Activated CD8-positive, alpha-beta memory T cell treated with anti-CD3 and anti-CD28 coated beads for 4 hours (primary cell): ENCODE measurements at regions not wholly inside any gene's neighbourhood (a gene's known extent, or its start where the extent isn't known, plus 50 kb on each side); places are given as distances from the start of the nearest gene placed in this dataset.

ENCODE experiments used
- DNase-seq, 2 donors: peaks; one replicate each; pipeline ENCODE4 v3.0.0-alpha.2; 2020; ENCODE audit warnings: low read depth in 2 of 2

DNA sequence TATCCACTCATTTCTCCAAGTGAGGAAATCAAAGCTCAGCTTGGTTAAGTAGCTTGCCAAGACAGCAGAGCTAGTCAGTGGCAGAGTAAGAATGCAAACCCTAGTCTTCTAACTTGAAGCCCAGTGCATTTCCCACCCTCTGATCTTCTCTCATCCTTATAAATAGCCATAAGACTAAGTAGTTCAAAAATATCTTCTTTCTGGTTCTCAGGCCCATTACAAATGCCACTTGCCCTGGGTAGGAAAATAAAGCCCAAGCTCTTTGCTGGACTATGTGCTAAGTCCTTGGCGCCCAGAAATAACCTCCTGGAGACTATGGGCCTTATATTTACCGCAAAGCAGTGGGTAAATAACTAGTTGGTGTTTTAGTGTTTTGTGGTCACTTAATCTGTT, 505.8 kb downstream of the PLPP3 start:
- DNase-seq = no peak

DNA sequence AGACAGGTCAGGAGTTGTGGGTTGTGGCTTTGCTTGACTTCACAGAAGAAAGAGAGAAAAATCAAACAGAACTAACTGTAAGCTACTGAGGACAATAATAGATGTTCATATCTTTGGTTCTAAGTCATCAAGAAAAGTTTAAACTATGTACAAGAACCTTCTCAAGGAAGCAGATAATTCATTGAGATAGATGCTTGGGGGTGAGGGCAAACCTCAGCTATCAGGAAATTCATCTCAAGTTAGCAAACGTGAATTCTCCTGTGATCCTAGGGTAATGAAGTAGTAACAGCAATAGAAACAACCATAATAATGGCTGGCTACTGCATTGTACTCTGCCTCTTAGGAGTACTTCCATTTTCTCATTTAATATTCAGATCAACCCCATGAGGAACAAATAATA, 506.2 kb downstream of the PLPP3 start:
- DNase-seq = no peak

- DNase-seq = no peak
Observed at GRCh38 chr1:56072310-56072709, 507.1 kb downstream of the PLPP3 start.

- DNase-seq = no peak
Observed at GRCh38 chr1:56071351-56071750, 508.0 kb downstream of the PLPP3 start.

GRCh38 chr1:56070601-56071000, 508.8 kb downstream of the PLPP3 start:
- DNase-seq = no peak

DNA sequence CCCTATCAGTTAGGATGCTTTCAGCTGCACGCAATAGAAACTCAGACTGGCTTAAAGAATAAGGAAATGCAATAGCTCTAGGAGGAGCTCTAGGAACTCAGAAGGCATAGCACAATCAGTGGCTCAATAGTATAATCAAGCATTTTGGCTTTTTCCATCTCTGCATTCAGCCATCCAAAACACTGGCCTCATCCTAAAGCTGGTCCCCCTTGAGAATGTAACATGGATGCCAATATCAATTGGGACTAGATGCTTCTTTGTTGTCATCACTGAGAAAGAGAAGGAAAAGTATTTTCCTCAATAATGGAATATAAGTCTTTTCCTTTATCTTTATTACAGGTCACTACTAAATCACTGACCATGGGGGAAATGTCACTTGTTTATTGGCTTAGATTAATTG, 509.5 kb downstream of the PLPP3 start:
- no peak for DNase-seq

GRCh38 chr1:56068908-56069307, 510.5 kb downstream of the PLPP3 start:
- DNase-seq = no peak

DNA sequence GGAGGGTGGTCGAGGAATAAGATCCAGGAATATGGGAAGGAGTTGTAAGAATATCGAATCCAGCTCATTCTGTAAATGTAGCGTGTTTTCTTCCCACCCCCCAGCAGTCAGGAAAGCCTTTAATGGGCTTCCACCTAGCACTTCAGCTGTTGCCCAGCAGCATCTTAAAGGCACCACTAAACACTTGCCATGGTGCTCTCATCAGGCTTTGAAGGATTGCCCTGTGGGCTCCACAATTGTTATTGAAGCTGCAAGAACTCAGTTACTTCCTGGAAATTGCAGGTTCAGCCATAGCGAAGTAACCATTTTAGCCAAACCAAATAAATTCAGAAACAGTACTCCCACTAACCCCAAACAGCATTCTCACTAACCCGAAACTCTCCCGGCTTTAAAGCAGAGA, 511.2 kb downstream of the PLPP3 start:
- DNase-seq = no peak

DNA sequence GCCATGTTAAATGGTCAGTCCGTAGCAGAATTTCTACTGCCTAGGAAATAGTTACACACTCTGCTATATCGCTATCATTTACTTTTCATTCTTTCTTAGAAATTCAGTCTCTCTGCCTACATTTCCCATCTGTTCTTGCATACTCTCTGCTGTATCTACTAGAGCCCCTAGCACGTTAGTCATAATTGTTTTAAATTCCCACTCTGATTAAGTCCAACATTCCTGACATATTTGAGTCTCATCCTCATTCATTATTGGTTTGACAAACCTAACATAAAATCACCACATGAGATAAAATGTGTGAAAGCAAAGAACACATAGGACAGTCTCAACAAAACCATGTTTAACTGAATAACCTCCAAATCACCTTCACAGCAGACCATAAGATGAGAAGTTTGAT, 513.6 kb downstream of the PLPP3 start:
- DNase-seq = no peak

- no peak for DNase-seq
Observed at GRCh38 chr1:56064705-56065104, 514.7 kb downstream of the PLPP3 start.

DNA sequence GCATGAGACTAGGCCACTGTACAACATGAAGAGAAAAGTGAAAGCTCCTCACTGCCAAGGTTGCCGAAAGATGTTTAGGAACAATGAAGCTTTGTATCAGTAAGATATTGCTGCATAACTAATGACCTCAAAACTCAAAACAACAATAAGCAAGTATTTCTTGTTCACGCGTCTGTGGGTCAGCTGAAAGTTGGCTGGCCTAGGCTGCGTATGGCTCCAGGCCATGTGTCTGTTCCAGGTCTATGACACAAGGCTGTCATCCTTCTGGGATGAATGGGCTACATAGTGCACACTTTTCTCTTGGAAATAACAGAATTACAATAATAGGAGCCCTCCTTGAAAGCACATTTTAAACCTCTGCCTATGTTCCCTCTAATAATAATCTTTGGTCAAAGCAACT, 515.9 kb downstream of the PLPP3 start:
- DNase-seq = no peak

DNA sequence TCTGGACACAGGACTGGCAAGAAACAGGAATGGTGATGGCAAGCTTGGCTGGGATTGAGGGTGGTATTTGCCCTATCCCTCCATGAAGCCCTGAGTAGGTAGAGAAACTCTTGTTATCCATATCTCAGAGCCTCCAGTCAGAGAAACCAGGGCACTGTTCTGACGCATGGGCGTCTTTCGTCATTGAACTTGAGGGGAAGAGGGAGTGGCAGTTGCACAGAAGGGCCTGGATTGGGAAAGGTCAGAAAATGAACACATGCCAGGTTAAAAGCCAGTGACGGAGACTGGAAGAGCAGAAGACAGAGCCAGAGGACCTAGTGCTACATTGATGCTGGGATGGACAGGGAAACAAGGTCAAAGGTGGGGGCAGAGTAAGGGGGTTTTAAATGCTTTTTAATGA, 516.7 kb downstream of the PLPP3 start:
- no peak for DNase-seq

- no peak for DNase-seq
Observed at GRCh38 chr1:56061824-56062223, 517.5 kb downstream of the PLPP3 start.

DNA sequence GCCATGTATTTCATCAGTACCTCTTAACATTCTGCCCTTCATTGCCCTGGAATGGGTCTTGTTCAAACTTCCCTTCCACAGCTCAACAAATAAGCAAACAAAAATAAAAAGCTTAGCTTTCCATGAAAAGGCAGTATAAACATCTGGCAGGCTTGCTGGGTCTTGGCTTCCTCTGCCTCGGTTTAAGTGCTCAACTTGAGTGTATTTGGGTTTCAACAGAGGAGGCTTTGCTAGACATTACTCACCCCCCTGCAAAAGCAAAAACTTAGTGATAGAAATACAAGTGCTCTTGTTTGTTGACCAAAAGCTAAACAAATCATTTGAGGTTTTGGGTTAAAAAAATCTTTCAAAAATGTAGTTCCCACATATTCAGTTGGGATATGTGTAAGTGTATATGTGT, 518.5 kb downstream of the PLPP3 start:
- no peak for DNase-seq

DNA sequence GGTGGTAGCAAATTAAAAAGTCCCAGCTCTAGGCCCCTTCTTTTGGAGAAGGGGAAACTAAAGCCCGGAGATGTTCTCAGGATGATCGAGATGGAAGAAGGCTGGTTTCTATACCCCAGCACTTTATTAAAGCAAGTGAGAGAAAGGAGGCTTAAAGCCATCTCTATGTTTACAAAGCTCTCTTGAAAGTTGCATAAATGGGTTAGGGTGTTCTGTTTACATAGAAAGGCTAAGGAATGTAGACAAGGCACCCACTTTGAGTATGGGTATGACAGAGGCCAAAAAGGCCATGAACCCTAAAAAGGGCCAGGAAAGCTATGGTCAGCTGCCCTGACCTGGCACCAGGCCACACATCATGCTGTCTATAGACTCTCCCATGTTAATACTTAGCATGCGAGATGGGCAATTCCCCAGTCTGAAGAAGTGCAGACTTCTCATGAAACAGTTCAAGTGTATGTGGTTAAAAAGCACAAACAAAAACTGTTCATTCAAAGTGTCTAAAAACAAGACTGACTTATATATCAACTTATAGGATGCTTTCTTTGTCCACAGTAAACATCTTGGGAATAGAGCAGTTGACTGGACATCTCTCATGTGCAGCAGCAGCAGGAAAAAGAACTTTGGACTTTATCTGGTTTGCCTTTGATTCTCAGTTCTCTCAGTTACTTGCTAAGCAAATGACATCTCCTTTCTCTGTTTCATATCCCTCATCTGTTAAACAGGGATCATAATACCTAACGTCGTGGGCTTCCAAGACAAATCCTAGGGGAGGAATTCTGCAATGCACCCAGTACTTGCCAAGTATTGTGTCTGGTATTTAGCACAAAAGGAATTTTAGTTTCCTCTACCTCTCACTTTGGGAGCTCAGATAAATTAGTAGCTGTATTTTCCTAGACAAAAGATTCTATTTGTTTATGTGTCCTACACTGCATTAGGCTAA, 521.6 kb downstream of the PLPP3 start:
- DNase-seq = no peak

- DNase-seq = no peak
Observed at GRCh38 chr1:56056438-56057287, 522.7 kb downstream of the PLPP3 start.

- no peak for DNase-seq
Observed at GRCh38 chr1:56054959-56055358, 524.4 kb downstream of the PLPP3 start.

- DNase-seq = no peak
Observed at GRCh38 chr1:56052041-56052440, 527.3 kb downstream of the PLPP3 start.

- no peak for DNase-seq
Observed at GRCh38 chr1:56050911-56051310, 528.5 kb downstream of the PLPP3 start.

- no peak for DNase-seq
Observed at GRCh38 chr1:56045477-56045876, 533.9 kb downstream of the PLPP3 start.

GRCh38 chr1:56045062-56045461, 534.3 kb downstream of the PLPP3 start:
- DNase-seq = no peak

GRCh38 chr1:56036479-56036878, 542.9 kb downstream of the PLPP3 start:
- no peak for DNase-seq
